ENCODE measurements at regions not wholly inside any gene's neighbourhood (a gene's known extent, or its start where the extent isn't known, plus 50 kb on each side); places are given as distances from the start of the nearest gene placed in this dataset.

- Histone ChIP-seq H3K4me3 (no peak overlapping the region), H3K9me3 (no peaks in the 10 kb centered on the region), H3K36me3 (no peaks in the 10 kb centered on the region), H3K27ac (no peak overlapping the region), H3K27me3 (peaks cover 10% of the 10 kb centered on the region), H3K4me1 (no peaks in the 10 kb centered on the region)
- in situ Hi-C loops (cut with MboI; ENCODE audit: low pct_ligation_motif_present in 1 of 4, low pct_unique_long_range_greater_than_20kb in 1 of 4, low sequenced_read_pairs in 3 of 4): no loop called here
- 50 to 73% methylated on average over 1 to 9 of the region's 9 CpGs for WGBS, 2 donors (ENCODE audit: low coverage in 1 of 2)
- no peak for TF ChIP-seq EP300 (IDR thresholded peaks at IDR 0.05; ENCODE audit: low read depth)
- peak in 2 of 3 donors; percentile 51 to 53 for TF ChIP-seq POLR2AphosphoS5 (IDR thresholded peaks at IDR 0.05)
- intact Hi-C loops (cut with DNase I; ENCODE audit: low total_unique reads): no loop called here
- no peak for DNase-seq
These were observed 289.7 kb downstream of the RPLP1 start for GRCh38 chr15:69742361-69742760.

GRCh38 chr15:69743091-69743490, 290.5 kb downstream of the RPLP1 start:
- DNase-seq: no peak
- Histone ChIP-seq H3K27ac (no peak overlapping the region), H3K36me3 (no peaks in the 10 kb centered on the region), H3K27me3 (peaks cover 10% of the 10 kb centered on the region), H3K4me1 (no peaks in the 10 kb centered on the region), H3K4me3 (no peak overlapping the region), H3K9me3 (no peaks in the 10 kb centered on the region)
- 80 to 94% methylated on average over 1 of the region's 1 CpG for WGBS, 2 donors (ENCODE audit: low coverage in 1 of 2)
- in situ Hi-C loops (cut with MboI; ENCODE audit: low pct_ligation_motif_present in 1 of 4, low pct_unique_long_range_greater_than_20kb in 1 of 4, low sequenced_read_pairs in 3 of 4) (no loop called here), intact Hi-C loops (cut with DNase I; ENCODE audit: low total_unique reads) (no loop called here)
- TF ChIP-seq EP300 (IDR thresholded peaks at IDR 0.05; ENCODE audit: low read depth) (no peak), CTCF (IDR thresholded peaks at IDR 0.05) (no peak), POLR2AphosphoS5 (IDR thresholded peaks at IDR 0.05) (no peak), POLR2A (IDR thresholded peaks at IDR 0.05) (no peak)

GRCh38 chr15:69744391-69745162, 292.0 kb downstream of the RPLP1 start:
- Histone ChIP-seq H3K27ac (no peak overlapping the region), H3K9me3 (no peaks in the 10 kb centered on the region), H3K4me3 (no peak overlapping the region), H3K36me3 (no peaks in the 10 kb centered on the region), H3K4me1 (no peaks in the 10 kb centered on the region), H3K27me3 (peaks cover 10% of the 10 kb centered on the region)
- in situ Hi-C loops (cut with MboI; ENCODE audit: low pct_ligation_motif_present in 1 of 4, low pct_unique_long_range_greater_than_20kb in 1 of 4, low sequenced_read_pairs in 3 of 4) (no loop called here), intact Hi-C loops (cut with DNase I; ENCODE audit: low total_unique reads) (no loop called here)
- 71 to 76% methylated on average over 4 to 5 of the region's 5 CpGs for WGBS, 2 donors (ENCODE audit: low coverage in 1 of 2)
- no peak for DNase-seq
- TF ChIP-seq POLR2AphosphoS5 (IDR thresholded peaks at IDR 0.05) (no peak), POLR2A (IDR thresholded peaks at IDR 0.05) (no peak), EP300 (IDR thresholded peaks at IDR 0.05; ENCODE audit: low read depth) (no peak), CTCF (IDR thresholded peaks at IDR 0.05) (no peak)

- TF ChIP-seq CTCF (IDR thresholded peaks at IDR 0.05) (no peak), POLR2AphosphoS5 (IDR thresholded peaks at IDR 0.05) (no peak), POLR2A (IDR thresholded peaks at IDR 0.05) (no peak), EP300 (IDR thresholded peaks at IDR 0.05; ENCODE audit: low read depth) (no peak)
- no peak overlapping the region for H3K4me3 ChIP-seq
- no peaks in the 10 kb centered on the region for H3K36me3 ChIP-seq
- intact Hi-C loops (cut with DNase I; ENCODE audit: low total_unique reads) (no loop called here), in situ Hi-C loops (cut with MboI; ENCODE audit: low pct_ligation_motif_present in 1 of 4, low pct_unique_long_range_greater_than_20kb in 1 of 4, low sequenced_read_pairs in 3 of 4) (no loop called here)
- 80 to 85% methylated on average over 2 to 4 of the region's 5 CpGs for WGBS, 2 donors (ENCODE audit: low coverage in 1 of 2)
- DNase-seq: no peak
- H3K9me3 ChIP-seq: no peaks in the 10 kb centered on the region
- H3K4me1 ChIP-seq: no peaks in the 10 kb centered on the region
- peaks cover 10% of the 10 kb centered on the region for H3K27me3 ChIP-seq
- no peak overlapping the region for H3K27ac ChIP-seq
These were observed 294.6 kb downstream of the RPLP1 start for GRCh38 chr15:69747193-69747592.
